ENCODE measurements at regions not wholly inside any gene's neighbourhood (a gene's known extent, or its start where the extent isn't known, plus 50 kb on each side); places are given as distances from the start of the nearest gene placed in this dataset.

- DNase-seq, result no peak
- H3K4me1 Mint-ChIP-seq, result no peaks in the 10 kb centered on the region
- H3K27me3 Mint-ChIP-seq (ENCODE audit: low read depth, poor library complexity), result peaks cover 27% of the 10 kb centered on the region
- H3K9me3 Mint-ChIP-seq, result peaks cover 4% of the 10 kb centered on the region
- H3K4me3 Mint-ChIP-seq, result no peak overlapping the region
- H3K36me3 Mint-ChIP-seq (ENCODE audit: low read depth), result no peaks in the 10 kb centered on the region
- no peak overlapping the region for H3K27ac Mint-ChIP-seq
- no peak for TF ChIP-seq CTCF (IDR thresholded peaks at IDR 0.05)
Measured at GRCh38 chr3:139248593-139249255, 95.1 kb upstream of the MRPS22 start.

DNA sequence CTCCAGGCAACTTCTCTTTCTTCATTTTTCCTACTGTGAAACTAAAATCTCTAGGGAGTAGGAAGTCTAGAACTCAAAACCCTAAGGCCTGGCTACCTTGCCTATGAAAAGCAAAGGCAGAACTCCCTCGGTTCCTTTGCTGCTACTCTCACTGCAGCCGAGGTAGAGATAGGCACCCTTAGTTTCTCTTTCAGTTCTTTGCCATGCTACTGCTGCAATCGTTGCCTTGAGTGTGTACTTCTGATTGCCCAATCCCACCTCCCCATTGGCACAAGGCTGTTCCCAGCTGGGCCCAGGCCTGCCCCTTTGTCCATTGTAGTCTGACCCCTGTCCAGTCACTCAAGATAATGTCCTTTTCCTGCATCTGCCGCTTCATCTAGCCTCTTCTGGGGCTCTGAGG lies 92.3 kb upstream of the MRPS22 start:
- no peak overlapping the region for H3K27ac Mint-ChIP-seq
- peaks cover 4% of the 10 kb centered on the region for H3K9me3 Mint-ChIP-seq
- no peak for DNase-seq
- TF ChIP-seq CTCF (IDR thresholded peaks at IDR 0.05), result no peak
- no peaks in the 10 kb centered on the region for H3K4me1 Mint-ChIP-seq
- peaks cover 21% of the 10 kb centered on the region for H3K27me3 Mint-ChIP-seq (ENCODE audit: low read depth, poor library complexity)
- no peak overlapping the region for H3K4me3 Mint-ChIP-seq
- no peaks in the 10 kb centered on the region for H3K36me3 Mint-ChIP-seq (ENCODE audit: low read depth)

- peaks cover 19% of the 10 kb centered on the region for H3K27me3 Mint-ChIP-seq (ENCODE audit: low read depth, poor library complexity)
- TF ChIP-seq CTCF (IDR thresholded peaks at IDR 0.05), result no peak
- H3K27ac Mint-ChIP-seq, result no peak overlapping the region
- peaks cover 4% of the 10 kb centered on the region for H3K9me3 Mint-ChIP-seq
- no peak overlapping the region for H3K4me3 Mint-ChIP-seq
- DNase-seq, result no peak
- H3K4me1 Mint-ChIP-seq, result no peaks in the 10 kb centered on the region
- H3K36me3 Mint-ChIP-seq (ENCODE audit: low read depth), result no peaks in the 10 kb centered on the region
Measured at GRCh38 chr3:139252719-139253118, 91.1 kb upstream of the MRPS22 start.

DNA sequence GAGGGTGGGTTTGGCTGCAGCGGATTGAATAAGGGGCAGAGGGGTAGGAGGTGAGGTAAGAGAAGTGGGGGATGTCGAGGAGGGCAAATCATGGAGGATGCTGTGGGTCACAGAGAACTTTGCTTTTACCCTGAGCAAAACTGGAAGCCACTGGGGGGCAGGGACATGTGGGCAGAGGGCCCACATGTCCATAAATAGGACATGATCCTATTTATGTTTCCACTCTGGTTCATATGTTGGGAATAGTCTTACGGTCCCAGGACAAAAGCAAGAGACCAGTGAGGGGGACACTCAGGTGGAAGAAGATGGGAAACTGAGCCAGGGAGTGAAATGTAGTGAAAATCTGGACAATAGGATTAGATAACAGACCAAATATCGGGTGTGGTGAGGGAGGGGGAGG lies 85.5 kb upstream of the MRPS22 start:
- H3K27ac Mint-ChIP-seq, result no peak overlapping the region
- no peaks in the 10 kb centered on the region for H3K9me3 Mint-ChIP-seq
- DNase-seq, result no peak
- H3K4me1 Mint-ChIP-seq, result no peaks in the 10 kb centered on the region
- peaks cover 16% of the 10 kb centered on the region for H3K27me3 Mint-ChIP-seq (ENCODE audit: low read depth, poor library complexity)
- no peak overlapping the region for H3K4me3 Mint-ChIP-seq
- no peaks in the 10 kb centered on the region for H3K36me3 Mint-ChIP-seq (ENCODE audit: low read depth)
- no peak for TF ChIP-seq CTCF (IDR thresholded peaks at IDR 0.05)

GRCh38 chr3:139259398-139259797 lies 84.4 kb upstream of the MRPS22 start:
- no peak overlapping the region for H3K27ac Mint-ChIP-seq
- H3K4me3 Mint-ChIP-seq, result no peak overlapping the region
- TF ChIP-seq CTCF (IDR thresholded peaks at IDR 0.05), result no peak
- no peaks in the 10 kb centered on the region for H3K4me1 Mint-ChIP-seq
- peaks cover 16% of the 10 kb centered on the region for H3K27me3 Mint-ChIP-seq (ENCODE audit: low read depth, poor library complexity)
- no peaks in the 10 kb centered on the region for H3K9me3 Mint-ChIP-seq
- no peaks in the 10 kb centered on the region for H3K36me3 Mint-ChIP-seq (ENCODE audit: low read depth)
- DNase-seq, result no peak

DNA sequence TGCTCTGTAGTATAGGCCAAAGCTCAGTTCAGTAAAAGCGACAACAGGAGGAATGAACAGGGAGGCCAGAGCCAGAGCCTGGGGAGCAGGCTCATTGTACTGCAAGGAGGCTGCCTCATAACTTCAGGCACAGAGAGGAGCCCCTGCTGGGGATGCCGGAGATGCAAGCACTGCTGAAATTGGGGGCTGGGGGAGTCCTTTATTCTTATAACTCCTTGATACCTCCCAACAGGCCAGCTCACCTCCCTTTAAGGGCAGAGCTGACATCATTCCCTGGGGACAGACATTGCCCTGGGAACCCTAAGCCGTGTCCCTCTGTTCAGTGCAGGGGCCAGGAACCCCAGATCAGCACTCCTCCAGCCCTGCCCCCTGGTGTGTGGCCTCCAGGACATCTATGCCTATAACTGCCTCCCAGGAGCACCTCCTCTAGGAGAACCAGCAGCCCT lies 83.8 kb upstream of the MRPS22 start:
- TF ChIP-seq CTCF (IDR thresholded peaks at IDR 0.05), result no peak
- no peak overlapping the region for H3K27ac Mint-ChIP-seq
- no peaks in the 10 kb centered on the region for H3K36me3 Mint-ChIP-seq (ENCODE audit: low read depth)
- no peaks in the 10 kb centered on the region for H3K4me1 Mint-ChIP-seq
- no peak overlapping the region for H3K4me3 Mint-ChIP-seq
- peaks cover 17% of the 10 kb centered on the region for H3K27me3 Mint-ChIP-seq (ENCODE audit: low read depth, poor library complexity)
- no peak for DNase-seq
- no peaks in the 10 kb centered on the region for H3K9me3 Mint-ChIP-seq
